SH-SY5Y (cell line): ENCODE measurements at regions not wholly inside any gene's neighbourhood (a gene's known extent, or its start where the extent isn't known, plus 50 kb on each side); places are given as distances from the start of the nearest gene placed in this dataset.

Source experiments
- GATA2 ChIP-seq: IDR thresholded peaks from 2 replicates; pipeline ENCODE4 v1.6.1; 2011; ENCODE audit warnings: mild to moderate bottlenecking, low read depth, low read length
- GATA3 ChIP-seq: IDR thresholded peaks from 2 replicates; pipeline ENCODE4 v1.6.1; 2011; ENCODE audit warnings: low read depth, mild to moderate bottlenecking, low read length, moderate library complexity

- TF ChIP-seq GATA2 (no peak), GATA3 (no peak)
These were observed 1003.1 kb downstream of the FSTL5 start for GRCh38 chr4:161160718-161161117.
